Loucy (cell line): ENCODE measurements at regions not wholly inside any gene's neighbourhood (a gene's known extent, or its start where the extent isn't known, plus 50 kb on each side); places are given as distances from the start of the nearest gene placed in this dataset.

Experiments
- CTCF ChIP-seq: fragments of 200-600 bp; sonication (generic); conservative IDR thresholded peaks from 2 replicates; pipeline ENCODE4 v1.5.1; 2014; ENCODE audit warnings: mild to moderate bottlenecking, antibody characterized with exemption, low read length
- EZH2phosphoT487 ChIP-seq: fragments of 200-600 bp; IDR thresholded peaks from 2 replicates; pipeline ENCODE4 v1.6.1; 2018; ENCODE audit warnings: antibody characterized with exemption, mild to moderate bottlenecking, moderate library complexity, borderline replicate concordance

- no peak for TF ChIP-seq CTCF
- TF ChIP-seq EZH2phosphoT487, result no peak
Measured at GRCh38 chr10:100656454-100656853, 88.9 kb upstream of the PAX2 start.
